Activated CD4-positive, CD25-positive, alpha-beta regulatory T cell treated with anti-CD3 and anti-CD28 coated beads, Interleukin-2, amount 50 U/mL, for 24 hours (primary cell): ENCODE measurements at regions not wholly inside any gene's neighbourhood (a gene's known extent, or its start where the extent isn't known, plus 50 kb on each side); places are given as distances from the start of the nearest gene placed in this dataset.

Experiments
- ATAC-seq, 2 donors: fragments of 150-1000 bp; cut with Tn5 transposase; one replicate each; pipeline ENCODE4 v1.10.0; 2021; ENCODE audit warnings: mild to moderate bottlenecking in 1 of 2, moderate library complexity in 1 of 2

GRCh38 chr10:4475827-4476490 lies 350.0 kb upstream of the AKR1E2 start:
- ATAC-seq = no peak

DNA sequence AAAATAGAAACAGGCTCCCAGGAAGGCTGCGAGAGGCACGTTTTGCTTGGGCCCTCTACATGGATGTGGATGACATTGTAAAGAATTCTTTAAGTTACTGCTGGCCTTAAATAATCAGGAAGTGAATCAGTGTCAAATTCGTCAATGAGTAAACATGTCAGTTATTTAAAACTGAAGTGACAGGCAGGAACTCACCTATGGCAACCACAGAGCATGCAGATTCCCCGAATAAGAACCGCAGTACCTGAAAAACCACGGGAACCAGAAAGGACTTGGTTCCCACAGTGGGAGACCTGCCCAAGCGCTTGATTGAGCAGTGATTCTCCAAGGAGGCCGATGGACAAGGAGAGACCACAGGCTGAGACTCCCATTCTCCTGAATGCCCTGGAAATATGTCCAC lies 351.2 kb upstream of the AKR1E2 start:
- no peak for ATAC-seq

DNA sequence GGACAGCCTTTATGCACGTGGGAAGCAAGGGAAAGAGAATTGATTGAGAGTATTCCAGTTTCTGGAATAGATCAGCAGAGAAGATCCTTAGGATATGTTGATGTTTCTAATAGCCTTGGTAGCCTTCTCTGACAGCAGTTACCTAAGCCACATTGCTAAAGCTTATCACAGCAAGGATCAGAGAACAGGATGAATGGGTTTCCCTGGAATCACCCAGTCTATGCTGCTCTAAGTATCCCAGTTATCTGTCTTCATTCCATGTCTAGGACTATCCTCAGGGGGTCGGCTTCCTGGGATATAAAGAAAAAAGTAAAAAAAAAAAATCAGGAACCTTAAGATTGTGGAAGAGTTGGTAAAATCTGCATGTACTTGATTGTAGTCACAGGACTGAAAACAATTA lies 352.0 kb upstream of the AKR1E2 start:
- ATAC-seq = no peak

- ATAC-seq = no peak
Measured at GRCh38 chr10:4472190-4472904, 353.7 kb upstream of the AKR1E2 start.

GRCh38 chr10:4470231-4470835 lies 355.7 kb upstream of the AKR1E2 start:
- no peak for ATAC-seq

- no peak for ATAC-seq
Measured at GRCh38 chr10:4467481-4467880, 358.5 kb upstream of the AKR1E2 start.

DNA sequence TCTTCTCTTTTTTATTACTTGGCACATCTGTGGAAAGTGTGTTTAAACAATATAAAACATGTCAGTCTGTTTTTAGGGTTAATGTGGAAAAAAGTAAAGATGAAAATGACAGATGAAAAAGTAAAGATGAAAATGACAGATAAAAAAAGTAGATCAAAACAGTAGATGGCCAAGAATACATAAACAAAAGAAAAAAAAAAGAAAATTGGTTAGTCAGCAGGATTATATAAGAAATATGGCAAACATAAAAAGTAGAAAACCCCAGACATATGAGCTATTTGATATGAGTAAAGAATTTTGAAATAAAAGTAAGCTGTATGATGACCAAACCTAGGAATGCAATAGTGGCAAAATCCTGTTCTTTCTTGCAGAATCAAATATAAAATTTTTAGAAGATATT lies 365.7 kb upstream of the AKR1E2 start:
- ATAC-seq = no peak

GRCh38 chr10:4459531-4459930 lies 366.5 kb upstream of the AKR1E2 start:
- no peak for ATAC-seq

GRCh38 chr10:4457597-4457996 lies 368.4 kb upstream of the AKR1E2 start:
- ATAC-seq = no peak

DNA sequence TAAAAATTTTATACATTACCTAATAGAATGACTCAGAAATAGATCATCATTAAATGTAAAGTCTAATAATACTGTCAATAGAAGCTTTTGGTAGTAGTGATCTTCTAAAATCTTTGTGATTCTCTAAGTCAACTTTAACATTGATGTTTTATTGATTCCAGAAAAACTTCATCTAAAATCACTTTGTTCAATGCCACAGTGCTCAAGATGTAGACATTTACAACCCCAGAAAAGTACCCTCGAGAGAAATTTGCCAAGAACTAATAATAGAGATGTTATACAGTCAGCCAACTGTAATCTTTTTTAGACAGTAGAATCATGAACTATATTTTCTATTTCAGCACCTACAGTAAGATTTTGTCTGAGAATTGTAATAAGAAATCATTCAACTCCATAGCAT lies 369.2 kb upstream of the AKR1E2 start:
- ATAC-seq = no peak

GRCh38 chr10:4456279-4456678 lies 369.7 kb upstream of the AKR1E2 start:
- ATAC-seq = no peak

DNA sequence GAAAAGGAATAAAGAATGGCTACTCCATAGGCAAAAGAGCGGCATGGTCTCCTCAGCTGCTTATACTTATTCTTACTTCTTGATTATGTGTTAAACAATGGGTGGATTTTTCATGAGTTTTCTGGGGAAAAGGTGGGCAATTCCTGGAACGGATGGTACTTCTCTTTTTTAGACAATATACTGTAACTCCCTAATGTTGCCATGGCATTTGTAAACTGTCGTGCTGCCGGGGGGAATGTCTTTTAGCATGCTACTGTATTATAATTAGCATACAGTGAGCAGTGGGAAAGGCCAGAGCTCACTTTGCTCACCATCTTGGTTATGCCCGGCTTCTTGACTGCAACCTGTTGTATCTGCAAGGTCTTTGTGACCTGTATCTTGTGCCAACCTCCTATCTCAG lies 372.1 kb upstream of the AKR1E2 start:
- no peak for ATAC-seq

GRCh38 chr10:4453276-4453675 lies 372.7 kb upstream of the AKR1E2 start:
- no peak for ATAC-seq

DNA sequence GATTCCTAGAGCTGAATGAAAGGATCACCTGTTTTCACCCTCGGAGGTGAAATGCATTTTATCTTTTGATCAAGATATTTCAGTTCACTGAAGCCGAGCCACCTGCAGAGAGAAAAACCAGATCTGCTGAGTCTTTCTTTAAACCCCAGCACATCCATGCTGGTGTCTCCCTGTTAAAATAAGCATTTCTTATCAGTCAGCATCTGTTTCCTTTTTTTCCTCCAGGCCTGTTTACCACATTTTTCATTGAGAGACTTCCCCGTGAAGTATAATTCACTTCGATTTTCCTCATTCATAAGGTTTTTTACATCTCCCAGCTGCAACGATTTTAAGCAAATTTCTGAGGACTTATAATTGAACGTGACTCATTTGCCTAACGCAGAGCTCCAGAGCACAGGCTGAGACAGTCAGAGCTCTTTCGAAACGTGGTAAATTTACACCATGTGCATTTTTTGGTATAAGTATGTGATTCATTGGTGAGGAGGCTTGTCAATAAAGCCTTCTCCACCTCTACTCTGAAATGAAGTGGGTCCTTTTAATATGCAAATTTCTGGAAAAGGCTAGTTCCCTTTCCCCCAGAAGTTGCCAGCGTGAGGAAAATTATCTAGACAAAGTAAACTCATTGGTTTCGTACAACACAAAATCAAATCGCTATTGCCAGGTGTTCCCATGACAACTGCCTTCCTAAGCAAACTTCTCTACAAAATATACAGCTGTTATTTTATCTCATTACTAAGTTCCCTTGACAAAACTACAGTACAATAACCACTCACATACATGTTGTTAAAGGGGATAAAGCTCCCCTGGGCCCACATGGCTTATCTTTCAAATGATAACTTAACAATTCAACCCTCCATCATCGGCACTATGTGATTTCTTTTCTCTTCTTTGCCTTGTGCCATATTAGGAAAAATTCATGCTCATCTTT lies 374.8 kb upstream of the AKR1E2 start:
- ATAC-seq = peak; percentile 38 to 53

GRCh38 chr10:4450169-4450568 lies 375.8 kb upstream of the AKR1E2 start:
- no peak for ATAC-seq

DNA sequence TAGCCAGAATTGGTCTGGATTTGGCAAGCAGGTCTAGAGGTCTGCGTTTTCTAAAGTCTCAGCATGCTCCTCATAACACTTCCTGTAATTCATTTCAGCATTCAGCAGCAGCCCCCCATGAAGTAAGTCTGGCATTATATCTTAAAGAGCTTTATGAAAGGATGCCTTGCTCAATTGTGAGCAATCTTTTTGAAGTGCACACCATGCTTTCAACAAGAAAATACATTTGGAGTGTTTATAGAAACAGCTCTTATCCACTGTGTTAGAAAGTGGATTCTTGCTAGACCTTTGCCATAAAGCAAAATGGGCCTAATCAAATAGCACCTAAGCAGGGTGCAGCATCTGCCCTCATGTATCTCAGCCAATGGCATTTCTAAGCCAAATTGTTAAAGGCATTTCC lies 378.0 kb upstream of the AKR1E2 start:
- ATAC-seq = no peak

DNA sequence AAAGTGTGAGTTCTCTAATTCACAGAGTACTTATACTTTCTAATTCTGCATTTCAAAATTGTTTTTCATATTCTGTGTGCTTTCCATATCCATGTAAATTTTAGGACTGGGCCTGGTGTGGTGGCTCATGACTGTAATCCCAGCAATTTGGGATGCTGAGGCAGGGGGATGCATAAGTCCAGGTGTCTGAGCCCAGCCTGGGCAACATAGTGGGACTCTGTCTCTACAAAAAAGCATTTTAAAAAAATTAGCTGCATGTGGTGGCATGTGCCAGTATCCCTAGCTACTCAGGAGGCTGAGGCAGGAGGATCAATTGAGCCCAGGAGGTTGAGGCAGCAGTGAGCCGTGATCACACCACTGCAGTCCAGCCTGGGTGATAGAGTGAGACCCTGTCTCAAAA lies 382.6 kb upstream of the AKR1E2 start:
- ATAC-seq = no peak

- no peak for ATAC-seq
Measured at GRCh38 chr10:4442296-4442695, 383.7 kb upstream of the AKR1E2 start.

DNA sequence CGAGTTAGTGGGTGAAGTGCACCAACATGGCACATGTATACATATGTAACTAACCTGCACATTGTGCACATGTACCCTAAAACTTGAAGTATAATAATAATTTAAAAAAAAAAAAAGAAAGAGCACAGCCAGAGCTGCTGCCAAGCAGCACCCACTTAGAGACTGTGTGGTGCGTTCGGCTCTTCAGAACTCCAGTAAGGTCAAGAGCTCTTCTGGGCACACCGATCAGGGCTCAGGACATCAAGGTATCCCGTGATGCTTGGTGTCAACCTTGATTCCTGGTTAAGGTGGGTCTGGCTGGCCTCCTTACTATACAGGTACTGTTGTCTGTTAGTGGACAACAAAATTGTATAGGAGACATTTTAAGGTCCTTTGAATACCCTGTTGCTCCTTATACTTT lies 385.7 kb upstream of the AKR1E2 start:
- ATAC-seq = no peak

DNA sequence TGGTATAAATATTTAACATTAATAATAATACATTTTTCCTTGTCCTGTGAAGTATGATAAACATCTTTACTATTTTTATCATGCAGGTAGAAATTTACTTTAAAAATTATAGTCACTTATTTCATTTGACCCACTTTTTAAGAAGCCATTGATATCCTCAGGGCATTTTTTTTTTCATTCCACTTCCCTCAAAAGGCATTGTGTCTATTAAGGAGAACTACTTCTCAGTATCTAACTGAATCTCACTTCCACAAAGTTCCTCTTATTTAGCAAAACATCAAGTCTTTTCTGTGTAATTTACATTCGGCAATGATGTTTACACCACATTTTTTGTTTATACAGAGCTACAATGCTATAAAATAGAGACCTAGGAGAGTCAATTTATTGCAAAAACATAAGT lies 388.2 kb upstream of the AKR1E2 start:
- no peak for ATAC-seq

GRCh38 chr10:4437061-4437460 lies 388.9 kb upstream of the AKR1E2 start:
- ATAC-seq = no peak

DNA sequence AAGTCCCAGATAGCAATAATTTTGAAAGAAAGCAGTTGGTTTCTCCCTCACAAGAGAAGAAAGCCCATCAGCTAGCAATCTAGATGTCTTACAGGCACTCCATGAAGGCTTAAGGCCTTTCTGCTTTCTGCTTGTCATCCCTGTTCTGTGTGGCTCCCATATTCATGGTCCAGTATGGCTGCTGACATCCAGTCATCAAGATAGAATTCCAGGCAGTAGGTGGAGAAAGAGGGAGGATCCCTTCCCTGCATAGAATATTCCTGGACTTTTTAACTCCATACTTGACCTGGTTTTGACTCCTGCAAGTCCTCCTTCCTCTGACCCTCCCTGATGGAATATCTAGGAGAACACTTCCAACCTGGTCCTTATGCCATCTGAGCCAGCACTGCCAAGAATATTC lies 389.9 kb upstream of the AKR1E2 start:
- no peak for ATAC-seq

DNA sequence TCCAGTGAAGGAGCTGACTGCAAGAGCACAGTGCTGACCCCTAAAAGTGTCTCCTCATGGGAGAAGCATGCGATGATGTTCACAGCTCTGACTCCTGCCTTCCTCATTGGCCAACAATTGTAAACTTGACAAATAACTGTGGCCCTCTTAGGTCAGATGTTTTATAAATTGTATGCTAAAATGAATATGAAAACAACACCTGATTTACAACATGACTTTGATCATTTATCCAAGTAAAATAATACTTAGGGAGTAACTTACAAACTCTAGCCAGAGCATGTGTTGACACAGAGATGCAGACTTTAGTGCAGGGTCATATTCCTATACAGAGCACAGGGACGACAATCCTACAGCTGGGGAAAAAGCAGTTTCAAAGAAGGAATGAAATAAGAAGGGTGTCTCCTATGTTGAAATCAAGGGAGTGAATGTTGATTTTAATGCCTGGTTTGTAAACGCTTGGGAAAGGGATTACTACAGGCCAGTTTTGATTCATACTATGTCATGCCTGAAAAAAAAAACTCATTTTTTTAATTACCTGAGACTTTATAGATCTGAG lies 391.4 kb upstream of the AKR1E2 start:
- no peak for ATAC-seq
